ENCODE measurements at regions not wholly inside any gene's neighbourhood (a gene's known extent, or its start where the extent isn't known, plus 50 kb on each side); places are given as distances from the start of the nearest gene placed in this dataset.

DNA sequence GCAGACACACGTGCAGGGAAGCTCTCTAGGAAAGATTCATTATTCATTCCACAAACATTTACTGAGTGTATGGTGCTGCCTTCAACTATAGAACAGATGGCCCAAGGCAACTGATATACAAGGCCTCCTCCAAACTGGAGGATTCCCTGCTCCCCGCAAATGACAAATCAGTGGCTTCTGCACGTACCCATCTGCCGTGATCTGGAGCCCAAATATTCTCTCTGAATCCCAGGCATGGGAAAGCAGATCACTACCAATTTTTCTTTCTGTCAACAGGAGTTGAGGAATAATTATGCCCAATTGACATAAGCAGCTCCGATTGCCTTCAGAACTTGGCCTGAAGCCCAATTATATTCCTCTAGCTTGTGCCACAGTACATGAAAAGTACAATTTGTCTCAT, 174.2 kb upstream of the CCDC196 start:
- Mint-ChIP-seq H3K27me3 (ENCODE audit: low read depth) (no peaks in the 10 kb centered on the region), H3K27ac (ENCODE audit: unreplicated experiment) (no peak overlapping the region), H3K4me3 (ENCODE audit: unreplicated experiment) (no peak overlapping the region), H3K9me3 (ENCODE audit: low read depth) (peaks cover 19% of the 10 kb centered on the region), H3K4me1 (ENCODE audit: low read depth) (no peaks in the 10 kb centered on the region), H3K36me3 (ENCODE audit: low read depth) (no peaks in the 10 kb centered on the region)
- no peak for DNase-seq (ENCODE audit: low spot score)
- TF ChIP-seq CTCF (IDR thresholded peaks at IDR 0.05), result no peak

DNA sequence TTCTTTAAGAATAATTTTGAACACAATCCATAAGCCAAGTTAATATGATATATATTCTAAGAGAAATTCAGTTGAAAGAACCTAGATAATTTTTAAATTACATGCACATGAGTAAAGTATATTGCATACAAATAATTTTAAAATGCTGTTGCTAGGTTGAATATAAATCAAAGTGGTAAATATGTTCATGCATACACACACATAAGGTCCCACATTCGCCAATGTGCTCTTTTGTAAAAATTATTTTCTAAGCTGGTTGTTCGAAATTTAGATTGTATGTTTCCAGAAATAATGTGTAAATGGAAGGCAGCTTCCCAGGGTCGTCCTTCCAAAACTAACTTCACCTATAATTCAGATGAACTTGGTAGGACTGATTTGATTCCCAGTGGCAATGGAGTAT, 173.7 kb upstream of the CCDC196 start:
- Mint-ChIP-seq H3K27ac (ENCODE audit: unreplicated experiment) (no peak overlapping the region), H3K36me3 (ENCODE audit: low read depth) (no peaks in the 10 kb centered on the region), H3K27me3 (ENCODE audit: low read depth) (no peaks in the 10 kb centered on the region), H3K4me1 (ENCODE audit: low read depth) (no peaks in the 10 kb centered on the region), H3K4me3 (ENCODE audit: unreplicated experiment) (no peak overlapping the region), H3K9me3 (ENCODE audit: low read depth) (peaks cover 22% of the 10 kb centered on the region)
- no peak for DNase-seq (ENCODE audit: low spot score)
- no peak for TF ChIP-seq CTCF (IDR thresholded peaks at IDR 0.05)

DNA sequence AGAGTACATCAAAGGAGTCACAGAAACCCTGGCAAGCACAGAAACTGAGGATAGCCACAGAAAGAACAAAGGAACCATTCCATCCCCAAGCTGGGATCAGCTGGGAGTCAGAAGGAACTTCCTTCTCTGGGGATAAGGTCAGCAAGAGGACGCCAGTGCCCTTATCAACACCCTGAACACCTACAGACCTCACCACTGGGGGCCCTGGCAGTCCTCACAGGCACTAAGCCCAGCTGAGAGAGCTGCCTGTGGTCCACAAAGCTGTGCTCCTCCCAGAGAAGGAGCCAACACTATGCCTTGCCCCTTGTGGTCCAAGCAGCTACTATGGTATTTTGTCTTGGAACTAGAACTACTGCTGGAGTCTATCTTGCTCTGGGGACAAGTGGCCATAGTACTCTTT, 171.1 kb upstream of the CCDC196 start:
- H3K4me3 Mint-ChIP-seq (ENCODE audit: unreplicated experiment), result no peak overlapping the region
- no peaks in the 10 kb centered on the region for H3K36me3 Mint-ChIP-seq (ENCODE audit: low read depth)
- TF ChIP-seq CTCF (IDR thresholded peaks at IDR 0.05), result no peak
- no peaks in the 10 kb centered on the region for H3K4me1 Mint-ChIP-seq (ENCODE audit: low read depth)
- no peak for DNase-seq (ENCODE audit: low spot score)
- no peak overlapping the region for H3K27ac Mint-ChIP-seq (ENCODE audit: unreplicated experiment)
- H3K27me3 Mint-ChIP-seq (ENCODE audit: low read depth), result no peaks in the 10 kb centered on the region
- H3K9me3 Mint-ChIP-seq (ENCODE audit: low read depth), result peaks cover 28% of the 10 kb centered on the region

DNA sequence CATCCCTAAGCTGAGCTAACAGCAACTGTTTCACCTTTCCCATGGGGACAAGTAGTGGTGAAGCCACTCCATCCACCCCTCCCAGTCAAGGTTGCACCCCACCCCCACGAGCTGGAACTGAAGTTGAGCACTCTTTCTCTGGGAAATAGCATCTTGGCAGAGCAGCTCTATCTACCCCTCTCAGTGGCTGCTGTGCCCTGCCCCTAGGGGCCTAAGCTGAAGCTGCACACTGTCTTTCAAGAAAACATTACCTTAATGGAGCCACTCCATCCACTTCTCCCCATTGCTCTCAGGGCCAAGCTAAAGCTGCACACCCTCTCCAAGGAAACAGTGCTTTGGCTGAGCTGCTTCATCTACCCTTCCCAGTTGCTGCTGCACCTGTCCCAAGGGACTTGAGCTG, 170.6 kb upstream of the CCDC196 start:
- H3K36me3 Mint-ChIP-seq (ENCODE audit: low read depth), result no peaks in the 10 kb centered on the region

GRCh38 chr14:66322564-66322963, 163.6 kb upstream of the CCDC196 start:
- no peaks in the 10 kb centered on the region for H3K36me3 Mint-ChIP-seq (ENCODE audit: low read depth)
- no peak overlapping the region for H3K4me3 Mint-ChIP-seq (ENCODE audit: unreplicated experiment)
- TF ChIP-seq CTCF (IDR thresholded peaks at IDR 0.05), result no peak
- peaks cover 6% of the 10 kb centered on the region for H3K27me3 Mint-ChIP-seq (ENCODE audit: low read depth)
- H3K27ac Mint-ChIP-seq (ENCODE audit: unreplicated experiment), result no peak overlapping the region
- DNase-seq (ENCODE audit: low spot score), result no peak
- H3K4me1 Mint-ChIP-seq (ENCODE audit: low read depth), result no peaks in the 10 kb centered on the region
- H3K9me3 Mint-ChIP-seq (ENCODE audit: low read depth), result peaks cover 20% of the 10 kb centered on the region

More for the DNA sequence above, 170.6 kb upstream of the CCDC196 start:
- H3K4me1 Mint-ChIP-seq (ENCODE audit: low read depth), result no peaks in the 10 kb centered on the region
- H3K27me3 Mint-ChIP-seq (ENCODE audit: low read depth), result no peaks in the 10 kb centered on the region
- H3K27ac Mint-ChIP-seq (ENCODE audit: unreplicated experiment), result no peak overlapping the region
- TF ChIP-seq CTCF (IDR thresholded peaks at IDR 0.05), result no peak
- no peak overlapping the region for H3K4me3 Mint-ChIP-seq (ENCODE audit: unreplicated experiment)
- no peak for DNase-seq (ENCODE audit: low spot score)
- peaks cover 28% of the 10 kb centered on the region for H3K9me3 Mint-ChIP-seq (ENCODE audit: low read depth)

Measured in chondrocyte (in vitro differentiated cells).